ENCODE measurements at regions not wholly inside any gene's neighbourhood (a gene's known extent, or its start where the extent isn't known, plus 50 kb on each side); places are given as distances from the start of the nearest gene placed in this dataset.
"Not testable (repeated sequence)": the region's sequence is repeated elsewhere in the genome, so short reads cannot be mapped to it uniquely, and the experiment has no call there.

DNA sequence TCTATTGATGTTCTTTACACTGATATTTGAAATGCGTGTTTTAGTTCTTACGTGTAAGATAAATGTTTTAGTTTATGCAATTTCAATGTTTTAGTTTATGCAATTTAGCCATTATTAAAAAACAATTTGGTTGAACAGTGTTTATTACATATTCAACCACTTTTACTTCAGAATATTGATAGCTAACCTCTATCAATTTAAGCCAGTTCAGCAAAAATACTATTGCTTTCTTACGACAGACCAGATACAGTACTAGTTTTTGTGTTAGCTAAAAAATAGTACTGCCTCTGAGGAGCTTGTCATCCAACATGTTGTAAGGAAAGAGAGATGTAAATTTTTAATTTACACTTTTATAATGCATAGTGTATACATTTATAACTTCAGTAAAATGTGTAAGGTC lies 361.7 kb upstream of the FAT1 start:
- DNase-seq (ENCODE audit: insufficient read length, low spot score, missing footprints) = no peak
- Histone ChIP-seq H3K4me2 (ENCODE audit: insufficient read depth, low read length) (no peak overlapping the region), H3K36me3 (ENCODE audit: insufficient read depth, low read length) (no peaks in the 10 kb centered on the region), H4K20me1 (ENCODE audit: insufficient read depth, low read length) (no peaks in the 10 kb centered on the region), H3K4me1 (ENCODE audit: insufficient read depth, low read length) (no peaks in the 10 kb centered on the region), H3K4me3 (ENCODE audit: insufficient read depth, low read length) (no peak overlapping the region), H3K9me3 (ENCODE audit: low read depth, low read length) (no peaks in the 10 kb centered on the region), H3K79me2 (ENCODE audit: insufficient read depth, low read length) (no peaks in the 10 kb centered on the region), H3K27me3 (ENCODE audit: insufficient read depth, low read length) (no peaks in the 10 kb centered on the region), H3K27ac (ENCODE audit: low read depth, low read length) (no peak overlapping the region), H2AFZ (ENCODE audit: low read length) (no peak overlapping the region)
- TF ChIP-seq CTCF (IDR thresholded peaks at IDR 0.05; ENCODE audit: extremely low read depth, low read depth, low read length) = no peak

- DNase-seq (ENCODE audit: insufficient read length, low spot score, missing footprints) = no peak
- Histone ChIP-seq H3K79me2 (ENCODE audit: insufficient read depth, low read length) (no peaks in the 10 kb centered on the region), H3K9me3 (ENCODE audit: low read depth, low read length) (no peaks in the 10 kb centered on the region), H3K4me3 (ENCODE audit: insufficient read depth, low read length) (no peak overlapping the region), H3K27me3 (ENCODE audit: insufficient read depth, low read length) (no peaks in the 10 kb centered on the region), H3K27ac (ENCODE audit: low read depth, low read length) (no peak overlapping the region), H2AFZ (ENCODE audit: low read length) (no peak overlapping the region), H3K4me2 (ENCODE audit: insufficient read depth, low read length) (no peak overlapping the region), H3K4me1 (ENCODE audit: insufficient read depth, low read length) (no peaks in the 10 kb centered on the region), H3K36me3 (ENCODE audit: insufficient read depth, low read length) (no peaks in the 10 kb centered on the region), H4K20me1 (ENCODE audit: insufficient read depth, low read length) (no peaks in the 10 kb centered on the region)
- TF ChIP-seq CTCF (IDR thresholded peaks at IDR 0.05; ENCODE audit: extremely low read depth, low read depth, low read length) = no peak
These were observed 362.5 kb upstream of the FAT1 start for GRCh38 chr4:187086151-187086550.

DNA sequence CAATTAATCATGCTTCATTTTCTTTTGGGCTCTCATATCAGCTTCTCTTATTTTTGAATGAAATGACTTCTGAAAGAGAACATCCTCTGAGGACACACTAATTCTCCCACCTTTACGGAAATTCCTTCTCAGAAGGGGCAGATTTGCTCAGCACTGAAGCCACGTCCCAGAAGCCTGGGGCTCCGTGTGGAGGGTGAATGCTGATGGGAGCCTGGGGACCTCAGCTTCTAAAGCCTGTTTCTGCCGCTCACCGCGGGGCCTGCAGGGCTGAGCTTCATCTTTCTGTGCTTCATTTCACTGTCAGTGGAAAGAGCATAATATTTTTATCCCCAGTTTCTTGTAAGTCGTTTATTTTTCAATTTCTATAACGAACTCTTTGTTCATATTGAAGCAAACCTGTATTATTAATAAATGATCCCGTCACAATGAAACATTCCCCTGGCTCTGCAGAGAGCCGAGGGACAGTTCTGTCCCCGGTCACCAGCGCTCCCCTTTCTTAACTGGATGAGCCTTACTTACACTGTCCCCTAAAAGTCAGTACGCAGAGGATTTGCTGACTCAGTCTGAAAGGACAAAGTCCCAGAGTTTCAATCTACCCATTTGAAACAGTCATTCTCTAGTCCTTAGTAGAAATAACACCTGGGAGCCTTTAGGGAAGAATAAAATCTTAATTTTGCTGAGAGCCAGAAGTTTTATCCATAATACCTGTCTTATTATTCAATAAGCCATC lies 364.6 kb upstream of the FAT1 start:
- no peak overlapping the region for H3K4me3 ChIP-seq (ENCODE audit: insufficient read depth, low read length)
- no peak overlapping the region for H2AFZ ChIP-seq (ENCODE audit: low read length)
- TF ChIP-seq CTCF (IDR thresholded peaks at IDR 0.05; ENCODE audit: extremely low read depth, low read depth, low read length) = no peak
- no peak overlapping the region for H3K4me2 ChIP-seq (ENCODE audit: insufficient read depth, low read length)
- no peaks in the 10 kb centered on the region for H3K9me3 ChIP-seq (ENCODE audit: low read depth, low read length)
- DNase-seq (ENCODE audit: insufficient read length, low spot score, missing footprints) = no peak
- H4K20me1 ChIP-seq (ENCODE audit: insufficient read depth, low read length) = no peaks in the 10 kb centered on the region
- no peaks in the 10 kb centered on the region for H3K4me1 ChIP-seq (ENCODE audit: insufficient read depth, low read length)
- H3K36me3 ChIP-seq (ENCODE audit: insufficient read depth, low read length) = no peaks in the 10 kb centered on the region
- H3K27me3 ChIP-seq (ENCODE audit: insufficient read depth, low read length) = no peaks in the 10 kb centered on the region
- no peaks in the 10 kb centered on the region for H3K79me2 ChIP-seq (ENCODE audit: insufficient read depth, low read length)
- no peak overlapping the region for H3K27ac ChIP-seq (ENCODE audit: low read depth, low read length)

GRCh38 chr4:187090401-187090800 lies 366.7 kb upstream of the FAT1 start:
- Histone ChIP-seq H3K79me2 (ENCODE audit: insufficient read depth, low read length) (no peaks in the 10 kb centered on the region), H3K4me3 (ENCODE audit: insufficient read depth, low read length) (no peak overlapping the region), H3K27me3 (ENCODE audit: insufficient read depth, low read length) (no peaks in the 10 kb centered on the region), H2AFZ (ENCODE audit: low read length) (no peak overlapping the region), H4K20me1 (ENCODE audit: insufficient read depth, low read length) (no peaks in the 10 kb centered on the region), H3K36me3 (ENCODE audit: insufficient read depth, low read length) (no peaks in the 10 kb centered on the region), H3K27ac (ENCODE audit: low read depth, low read length) (no peak overlapping the region), H3K9me3 (ENCODE audit: low read depth, low read length) (no peaks in the 10 kb centered on the region), H3K4me2 (ENCODE audit: insufficient read depth, low read length) (no peak overlapping the region), H3K4me1 (ENCODE audit: insufficient read depth, low read length) (no peaks in the 10 kb centered on the region)
- TF ChIP-seq CTCF (IDR thresholded peaks at IDR 0.05; ENCODE audit: extremely low read depth, low read depth, low read length) = no peak
- DNase-seq (ENCODE audit: insufficient read length, low spot score, missing footprints) = no peak

- not testable (repeated sequence) for H3K4me1 ChIP-seq (ENCODE audit: insufficient read depth, low read length); H3K4me2 ChIP-seq (ENCODE audit: insufficient read depth, low read length); H3K9me3 ChIP-seq (ENCODE audit: low read depth, low read length); H3K4me3 ChIP-seq (ENCODE audit: insufficient read depth, low read length); H3K27me3 ChIP-seq (ENCODE audit: insufficient read depth, low read length); H3K79me2 ChIP-seq (ENCODE audit: insufficient read depth, low read length); H3K36me3 ChIP-seq (ENCODE audit: insufficient read depth, low read length); H4K20me1 ChIP-seq (ENCODE audit: insufficient read depth, low read length); H2AFZ ChIP-seq (ENCODE audit: low read length); H3K27ac ChIP-seq (ENCODE audit: low read depth, low read length); DNase-seq (ENCODE audit: insufficient read length, low spot score, missing footprints)
These were observed 367.2 kb upstream of the FAT1 start for GRCh38 chr4:187090832-187091231.
